ENCODE measurements at regions not wholly inside any gene's neighbourhood (a gene's known extent, or its start where the extent isn't known, plus 50 kb on each side); places are given as distances from the start of the nearest gene placed in this dataset.

GRCh38 chr13:31069808-31070534 lies 91.7 kb downstream of the HSPH1 start:
- no peak for TF ChIP-seq CTCF (conservative IDR thresholded peaks at IDR 0.05; ENCODE audit: low read depth in 2 of 2)
- no peak for TF ChIP-seq EZH2 (IDR thresholded peaks at IDR 0.05; ENCODE audit: low read depth, unreplicated experiment)
- TF ChIP-seq, protein P1, sequence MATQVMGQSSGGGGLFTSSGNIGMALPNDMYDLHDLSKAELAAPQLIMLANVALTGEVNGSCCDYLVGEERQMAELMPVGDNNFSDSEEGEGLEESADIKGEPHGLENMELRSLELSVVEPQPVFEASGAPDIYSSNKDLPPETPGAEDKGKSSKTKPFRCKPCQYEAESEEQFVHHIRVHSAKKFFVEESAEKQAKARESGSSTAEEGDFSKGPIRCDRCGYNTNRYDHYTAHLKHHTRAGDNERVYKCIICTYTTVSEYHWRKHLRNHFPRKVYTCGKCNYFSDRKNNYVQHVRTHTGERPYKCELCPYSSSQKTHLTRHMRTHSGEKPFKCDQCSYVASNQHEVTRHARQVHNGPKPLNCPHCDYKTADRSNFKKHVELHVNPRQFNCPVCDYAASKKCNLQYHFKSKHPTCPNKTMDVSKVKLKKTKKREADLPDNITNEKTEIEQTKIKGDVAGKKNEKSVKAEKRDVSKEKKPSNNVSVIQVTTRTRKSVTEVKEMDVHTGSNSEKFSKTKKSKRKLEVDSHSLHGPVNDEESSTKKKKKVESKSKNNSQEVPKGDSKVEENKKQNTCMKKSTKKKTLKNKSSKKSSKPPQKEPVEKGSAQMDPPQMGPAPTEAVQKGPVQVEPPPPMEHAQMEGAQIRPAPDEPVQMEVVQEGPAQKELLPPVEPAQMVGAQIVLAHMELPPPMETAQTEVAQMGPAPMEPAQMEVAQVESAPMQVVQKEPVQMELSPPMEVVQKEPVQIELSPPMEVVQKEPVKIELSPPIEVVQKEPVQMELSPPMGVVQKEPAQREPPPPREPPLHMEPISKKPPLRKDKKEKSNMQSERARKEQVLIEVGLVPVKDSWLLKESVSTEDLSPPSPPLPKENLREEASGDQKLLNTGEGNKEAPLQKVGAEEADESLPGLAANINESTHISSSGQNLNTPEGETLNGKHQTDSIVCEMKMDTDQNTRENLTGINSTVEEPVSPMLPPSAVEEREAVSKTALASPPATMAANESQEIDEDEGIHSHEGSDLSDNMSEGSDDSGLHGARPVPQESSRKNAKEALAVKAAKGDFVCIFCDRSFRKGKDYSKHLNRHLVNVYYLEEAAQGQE (IDR thresholded peaks at IDR 0.05; ENCODE audit: unreplicated experiment), result no peak
- TF ChIP-seq POLR2AphosphoS5 (IDR thresholded peaks at IDR 0.05; ENCODE audit: low read depth), result no peak
- no peak for TF ChIP-seq JUNB (IDR thresholded peaks at IDR 0.05; ENCODE audit: unreplicated experiment)
